Right lobe of liver (tissue), 4 donors: ENCODE measurements at regions not wholly inside any gene's neighbourhood (a gene's known extent, or its start where the extent isn't known, plus 50 kb on each side); places are given as distances from the start of the nearest gene placed in this dataset.

Source experiments
- CTCF ChIP-seq, 4 donors: fragments of 200-600 bp in 3 of 4; fragments of 450-650 bp in 1 of 4; IDR thresholded peaks; one replicate each; pipeline versions ENCODE4 v1.5.1 to v1.8.0; 2016 to 2022; ENCODE audit warnings: antibody characterized with exemption in 4 of 4, mild to moderate bottlenecking in 2 of 4
- POLR2A ChIP-seq: fragments of 450-650 bp; IDR thresholded peaks from one replicate; pipeline ENCODE4 v1.6.1; 2017; ENCODE audit warnings: antibody characterized with exemption, mild to moderate bottlenecking
- donor health status: DM: no; HTN: no; CAD: no.
- donor health status: DM: no; HTN: no; CAD: no.
- donor health status: DM: no; HTN: yes; CAD: no.

GRCh38 chr2:166637051-166637450 is 143.0 kb upstream of the SCN7A start:
- TF ChIP-seq CTCF (IDR thresholded peaks at IDR 0.05): no peak
- TF ChIP-seq POLR2A: no peak
